ENCODE measurements at regions not wholly inside any gene's neighbourhood (a gene's known extent, or its start where the extent isn't known, plus 50 kb on each side); places are given as distances from the start of the nearest gene placed in this dataset.

DNA sequence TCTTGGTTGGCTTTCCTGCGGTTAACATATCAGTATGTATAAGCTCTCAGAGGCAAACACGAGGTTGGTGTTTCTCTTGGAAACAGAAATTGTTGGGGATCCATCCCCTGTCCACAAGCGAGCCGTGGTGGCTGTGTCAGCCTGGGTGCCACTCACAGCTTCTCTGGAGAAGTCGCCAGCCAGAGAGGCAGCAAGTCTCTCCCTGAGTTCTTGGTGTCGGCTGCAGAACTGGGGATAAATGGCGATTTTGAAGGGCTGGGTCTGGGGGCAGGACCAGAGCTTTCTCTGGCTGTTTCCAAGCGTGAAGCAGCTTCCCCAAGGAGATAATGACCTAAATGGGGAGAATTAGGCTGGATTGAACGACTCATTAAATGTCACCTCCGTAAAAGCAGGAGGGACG lies 335.3 kb downstream of the GLRX3 start:
- no peaks in the 10 kb centered on the region for H3K36me3 ChIP-seq (ENCODE audit: control insufficient read depth, insufficient read depth, low read length)
- TF ChIP-seq, protein P1, sequence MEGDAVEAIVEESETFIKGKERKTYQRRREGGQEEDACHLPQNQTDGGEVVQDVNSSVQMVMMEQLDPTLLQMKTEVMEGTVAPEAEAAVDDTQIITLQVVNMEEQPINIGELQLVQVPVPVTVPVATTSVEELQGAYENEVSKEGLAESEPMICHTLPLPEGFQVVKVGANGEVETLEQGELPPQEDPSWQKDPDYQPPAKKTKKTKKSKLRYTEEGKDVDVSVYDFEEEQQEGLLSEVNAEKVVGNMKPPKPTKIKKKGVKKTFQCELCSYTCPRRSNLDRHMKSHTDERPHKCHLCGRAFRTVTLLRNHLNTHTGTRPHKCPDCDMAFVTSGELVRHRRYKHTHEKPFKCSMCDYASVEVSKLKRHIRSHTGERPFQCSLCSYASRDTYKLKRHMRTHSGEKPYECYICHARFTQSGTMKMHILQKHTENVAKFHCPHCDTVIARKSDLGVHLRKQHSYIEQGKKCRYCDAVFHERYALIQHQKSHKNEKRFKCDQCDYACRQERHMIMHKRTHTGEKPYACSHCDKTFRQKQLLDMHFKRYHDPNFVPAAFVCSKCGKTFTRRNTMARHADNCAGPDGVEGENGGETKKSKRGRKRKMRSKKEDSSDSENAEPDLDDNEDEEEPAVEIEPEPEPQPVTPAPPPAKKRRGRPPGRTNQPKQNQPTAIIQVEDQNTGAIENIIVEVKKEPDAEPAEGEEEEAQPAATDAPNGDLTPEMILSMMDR (IDR thresholded peaks at IDR 0.05; ENCODE audit: insufficient read depth, low read length, poor library complexity, severe bottlenecking), result no peak
- no peak for DNase-seq (ENCODE audit: low read depth)
- no peak overlapping the region for H3K4me3 ChIP-seq (ENCODE audit: low read depth, low read length)
- no peaks in the 10 kb centered on the region for H3K27me3 ChIP-seq (ENCODE audit: control insufficient read depth, insufficient read depth, low read length)

DNA sequence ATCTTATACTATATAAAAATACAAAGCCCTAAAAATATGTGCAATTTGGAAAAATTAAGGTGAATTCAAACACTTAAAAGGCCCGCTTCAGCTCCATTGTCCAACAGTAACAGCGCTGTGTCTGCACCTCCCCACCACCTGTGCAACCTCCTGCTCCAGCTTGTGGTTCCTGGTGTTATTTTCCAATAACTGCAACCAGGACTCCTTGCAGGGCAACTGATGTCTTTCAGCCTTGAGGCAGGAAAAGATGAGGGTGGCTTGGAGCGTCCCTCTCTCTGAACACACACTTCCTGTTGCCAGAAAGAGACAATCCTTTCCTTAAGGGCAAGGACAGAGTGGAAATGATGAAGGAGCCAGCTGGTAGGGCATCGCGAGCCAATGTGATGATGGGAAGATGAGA lies 336.0 kb downstream of the GLRX3 start:
- Histone ChIP-seq H3K27me3 (ENCODE audit: control insufficient read depth, insufficient read depth, low read length) (no peaks in the 10 kb centered on the region), H3K4me3 (ENCODE audit: low read depth, low read length) (no peak overlapping the region), H3K36me3 (ENCODE audit: control insufficient read depth, insufficient read depth, low read length) (no peaks in the 10 kb centered on the region)
- TF ChIP-seq, protein P1 (IDR thresholded peaks at IDR 0.05; ENCODE audit: insufficient read depth, low read length, poor library complexity, severe bottlenecking), result no peak
- no peak for DNase-seq (ENCODE audit: low read depth)

DNA sequence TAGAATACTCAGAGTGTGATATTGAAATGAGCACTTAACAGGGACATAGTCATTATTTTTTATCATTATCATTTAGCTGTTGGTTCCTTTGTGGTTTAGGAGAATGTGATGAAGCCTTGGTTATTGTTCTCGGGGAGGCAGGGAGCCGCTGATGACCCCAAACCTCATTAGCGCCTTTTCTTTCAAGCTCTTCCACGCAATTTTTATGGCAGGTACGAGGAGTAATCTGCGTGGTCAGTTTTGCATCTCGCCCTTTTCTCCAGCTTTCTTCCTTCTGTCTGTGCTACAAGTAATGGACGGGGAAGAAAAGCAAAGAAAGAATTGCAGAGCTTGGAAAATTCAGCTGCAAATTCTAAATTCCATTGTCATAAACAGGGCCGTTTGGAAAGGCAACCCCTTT lies 338.4 kb downstream of the GLRX3 start:
- DNase-seq (ENCODE audit: low read depth), result no peak
- Histone ChIP-seq H3K27me3 (ENCODE audit: control insufficient read depth, insufficient read depth, low read length) (no peaks in the 10 kb centered on the region), H3K4me3 (ENCODE audit: low read depth, low read length) (no peak overlapping the region), H3K36me3 (ENCODE audit: control insufficient read depth, insufficient read depth, low read length) (no peaks in the 10 kb centered on the region)
- TF ChIP-seq, protein P1 (IDR thresholded peaks at IDR 0.05; ENCODE audit: insufficient read depth, low read length, poor library complexity, severe bottlenecking), result no peak

DNA sequence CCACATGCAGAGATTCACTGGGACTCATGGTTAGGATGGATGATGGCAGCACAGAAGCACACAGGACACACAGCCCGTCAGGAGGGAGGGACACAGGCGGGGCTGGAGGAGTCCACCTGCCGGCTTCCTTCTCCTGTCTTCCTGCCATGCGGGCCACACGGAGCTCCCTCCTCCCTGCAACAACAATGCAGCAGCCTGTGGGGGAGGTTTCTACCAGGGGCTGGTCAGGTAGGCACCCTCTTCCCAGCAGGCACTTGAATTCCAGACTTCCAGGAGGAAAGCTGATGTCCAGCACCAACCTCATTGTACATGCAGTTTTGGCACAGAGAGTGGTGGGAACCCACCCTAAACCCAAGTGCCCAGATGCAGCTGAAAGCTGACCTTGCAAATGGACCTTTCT lies 341.2 kb downstream of the GLRX3 start:
- DNase-seq (ENCODE audit: low read depth), result no peak
- Histone ChIP-seq H3K36me3 (ENCODE audit: control insufficient read depth, insufficient read depth, low read length) (no peaks in the 10 kb centered on the region), H3K4me3 (ENCODE audit: low read depth, low read length) (no peak overlapping the region), H3K27me3 (ENCODE audit: control insufficient read depth, insufficient read depth, low read length) (no peaks in the 10 kb centered on the region)
- TF ChIP-seq, protein P1 (IDR thresholded peaks at IDR 0.05; ENCODE audit: insufficient read depth, low read length, poor library complexity, severe bottlenecking), result no peak

DNA sequence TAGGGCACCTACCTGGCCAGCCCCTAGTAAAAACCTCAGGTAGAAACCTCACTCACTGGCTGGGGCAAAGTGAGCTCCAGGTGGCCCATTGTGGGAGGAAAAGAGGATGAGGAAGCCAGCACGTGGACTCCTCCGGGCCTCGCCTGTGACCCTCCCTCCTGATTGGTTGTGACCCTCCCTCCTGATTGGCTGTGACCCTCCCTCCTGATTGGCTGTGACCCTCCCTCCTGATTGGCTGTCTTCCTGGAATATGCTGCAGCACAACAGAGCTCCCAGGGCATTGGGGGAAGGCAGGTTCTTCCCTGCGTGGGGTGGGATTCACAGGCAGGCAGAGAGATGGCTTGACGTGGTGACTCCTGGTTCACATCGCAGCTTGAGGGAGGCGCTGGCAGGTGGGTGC lies 343.0 kb downstream of the GLRX3 start:
- no peak overlapping the region for H3K4me3 ChIP-seq (ENCODE audit: low read depth, low read length)
- H3K36me3 ChIP-seq (ENCODE audit: control insufficient read depth, insufficient read depth, low read length), result no peaks in the 10 kb centered on the region
- H3K27me3 ChIP-seq (ENCODE audit: control insufficient read depth, insufficient read depth, low read length), result no peaks in the 10 kb centered on the region
- DNase-seq (ENCODE audit: low read depth), result no peak
- TF ChIP-seq, protein P1 (IDR thresholded peaks at IDR 0.05; ENCODE audit: insufficient read depth, low read length, poor library complexity, severe bottlenecking), result no peak

DNA sequence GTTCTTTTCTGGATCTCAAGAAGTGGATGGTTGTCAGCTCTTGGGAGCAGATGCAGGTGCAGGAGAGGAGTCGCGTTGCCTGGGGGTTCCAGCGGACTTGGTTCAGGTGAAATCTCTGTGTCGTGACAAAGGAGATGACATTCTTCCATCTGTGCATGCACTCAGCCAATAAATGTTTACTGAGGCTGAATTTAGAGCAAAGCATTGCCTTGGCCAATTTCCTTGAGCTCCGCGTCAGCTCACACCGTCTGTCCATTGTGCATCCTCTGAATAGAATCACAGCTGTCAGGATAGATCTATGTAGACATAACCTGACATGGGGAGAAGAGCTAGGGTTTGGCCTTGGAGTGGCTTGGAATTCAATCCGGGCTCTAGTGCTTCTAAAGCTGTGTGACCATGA lies 343.7 kb downstream of the GLRX3 start:
- no peak overlapping the region for H3K4me3 ChIP-seq (ENCODE audit: low read depth, low read length)
- DNase-seq (ENCODE audit: low read depth), result no peak
- no peaks in the 10 kb centered on the region for H3K27me3 ChIP-seq (ENCODE audit: control insufficient read depth, insufficient read depth, low read length)
- H3K36me3 ChIP-seq (ENCODE audit: control insufficient read depth, insufficient read depth, low read length), result no peaks in the 10 kb centered on the region
- TF ChIP-seq, protein P1 (IDR thresholded peaks at IDR 0.05; ENCODE audit: insufficient read depth, low read length, poor library complexity, severe bottlenecking), result no peak
